Neural progenitor cell (in vitro differentiated cells): ENCODE measurements at regions not wholly inside any gene's neighbourhood (a gene's known extent, or its start where the extent isn't known, plus 50 kb on each side); places are given as distances from the start of the nearest gene placed in this dataset.
"Not testable (repeated sequence)": the region's sequence is repeated elsewhere in the genome, so short reads cannot be mapped to it uniquely, and the experiment has no call there.

Experiments used
- CTCF ChIP-seq: fragments of 200-600 bp; sonication (generic); IDR thresholded peaks from 2 replicates; pipeline ENCODE4 v1.5.1; 2017; ENCODE audit warnings: antibody characterized with exemption, mild to moderate bottlenecking
- EZH2 ChIP-seq: fragments of 200-600 bp; sonication (generic); IDR thresholded peaks from 2 replicates; pipeline ENCODE4 v1.6.1; 2017; ENCODE audit warnings: antibody characterized with exemption, mild to moderate bottlenecking, moderate library complexity

GRCh38 chr15:20629526-20629925 is 87.9 kb upstream of the GOLGA6L6 start:
- TF ChIP-seq CTCF, EZH2: not testable (repeated sequence)
